IPS DF 19.7 (cell line): ENCODE measurements at regions not wholly inside any gene's neighbourhood (a gene's known extent, or its start where the extent isn't known, plus 50 kb on each side); places are given as distances from the start of the nearest gene placed in this dataset.

Experiments
- DNase-seq: peaks from one replicate; pipeline ENCODE4 v3.0.0-alpha.2; 2013; ENCODE audit warnings: low read depth, low spot score

DNA sequence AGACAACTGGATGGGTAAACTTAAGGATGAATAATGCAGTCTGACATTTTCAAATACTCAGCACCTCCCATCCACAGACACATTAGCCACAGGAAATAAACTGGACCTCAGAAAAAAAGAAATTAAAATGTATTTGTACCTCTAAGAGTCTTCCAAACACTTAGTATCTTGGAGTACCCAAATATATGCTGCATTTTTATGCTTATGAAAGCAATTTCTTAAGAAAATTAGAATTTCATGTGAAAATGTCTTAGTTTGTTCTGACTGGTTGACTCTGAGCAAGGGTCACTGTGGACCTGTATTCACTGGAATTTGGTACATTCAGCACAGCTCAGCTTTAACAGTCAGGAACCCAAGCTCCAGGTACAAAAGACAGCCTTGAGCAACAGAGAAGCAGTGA lies 216.2 kb upstream of the UBE2E2 start:
- DNase-seq: no peak

DNA sequence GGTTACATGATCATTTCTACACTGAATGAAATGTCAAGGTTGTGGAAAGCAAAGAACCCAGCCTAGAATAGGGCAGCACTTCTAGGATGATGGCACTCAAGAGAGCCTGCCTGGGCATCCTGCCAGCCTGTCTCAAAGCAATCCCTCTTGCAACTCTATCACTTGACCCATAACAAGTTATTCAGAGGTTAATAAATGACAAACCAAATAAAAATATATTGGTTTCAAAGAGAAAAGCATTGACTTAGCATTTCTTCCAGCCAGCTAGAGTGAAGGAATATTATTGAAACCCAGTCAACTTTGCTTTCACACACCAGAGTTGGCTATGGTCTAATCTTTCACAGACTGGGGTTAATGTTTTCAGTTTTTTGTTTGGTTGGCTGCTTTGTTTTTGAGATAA lies 214.6 kb upstream of the UBE2E2 start:
- no peak for DNase-seq

DNA sequence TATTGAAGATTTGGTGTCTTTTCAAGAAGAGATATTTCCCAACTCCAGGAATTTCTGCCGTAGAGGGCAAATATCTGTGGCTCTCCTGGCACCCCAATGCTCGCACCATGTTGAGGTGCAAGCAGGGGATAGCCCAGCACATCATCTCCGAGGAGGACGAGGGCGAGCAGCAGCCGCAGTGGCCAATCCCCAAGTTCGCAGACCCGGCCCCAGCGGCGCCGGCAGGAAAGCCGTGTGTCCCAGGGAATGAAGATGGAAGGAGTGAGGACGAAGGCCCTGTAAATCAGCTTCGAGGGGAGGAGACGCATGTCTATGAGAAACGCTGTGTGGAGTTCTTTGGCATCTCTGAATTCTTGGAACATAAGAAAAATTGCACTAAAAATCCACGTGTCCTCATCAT lies 213.4 kb upstream of the UBE2E2 start:
- no peak for DNase-seq

DNA sequence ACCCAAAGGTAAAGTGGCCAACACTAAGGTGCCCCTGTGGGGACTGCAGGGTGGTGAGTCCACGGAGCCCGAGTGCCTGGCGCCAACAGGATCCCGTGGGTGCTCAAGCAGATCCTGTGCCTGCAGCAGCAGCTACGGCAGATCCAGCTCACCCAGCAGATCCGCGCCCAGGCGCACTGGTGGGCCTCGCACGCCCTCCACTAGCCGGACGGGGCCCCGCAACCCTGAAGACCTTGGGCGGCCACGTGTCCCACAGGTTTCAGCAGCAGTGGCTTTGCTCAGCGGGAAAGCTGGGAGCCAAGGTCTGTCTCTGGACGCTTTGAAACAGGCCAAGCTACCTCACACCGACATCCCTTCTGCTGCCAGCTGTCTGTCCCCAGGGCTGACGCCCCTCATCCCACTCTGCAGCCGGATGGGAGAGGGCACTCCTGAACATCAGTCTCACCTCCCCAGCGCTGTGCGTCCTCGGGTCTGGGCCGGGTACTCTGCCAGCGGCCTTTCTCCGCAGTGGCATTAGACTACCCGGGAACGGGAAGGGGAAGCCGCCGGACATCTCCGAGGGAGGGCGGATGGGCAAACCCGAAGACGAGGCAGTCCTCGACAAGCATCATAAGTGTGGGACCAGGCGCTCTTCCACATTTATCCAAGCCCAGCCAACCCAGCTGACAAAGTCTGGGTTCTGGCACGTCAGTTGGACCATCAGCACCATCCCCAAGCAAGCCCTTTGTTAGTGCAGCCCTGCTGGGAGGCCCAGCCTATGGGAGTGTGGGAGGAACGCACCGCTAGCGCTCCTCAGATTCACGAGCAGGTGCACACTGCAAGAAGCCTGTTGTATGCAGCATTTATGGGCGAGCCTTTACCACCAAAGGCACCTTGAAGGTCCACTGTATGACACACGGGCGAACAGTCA lies 212.6 kb upstream of the UBE2E2 start:
- no peak for DNase-seq

DNA sequence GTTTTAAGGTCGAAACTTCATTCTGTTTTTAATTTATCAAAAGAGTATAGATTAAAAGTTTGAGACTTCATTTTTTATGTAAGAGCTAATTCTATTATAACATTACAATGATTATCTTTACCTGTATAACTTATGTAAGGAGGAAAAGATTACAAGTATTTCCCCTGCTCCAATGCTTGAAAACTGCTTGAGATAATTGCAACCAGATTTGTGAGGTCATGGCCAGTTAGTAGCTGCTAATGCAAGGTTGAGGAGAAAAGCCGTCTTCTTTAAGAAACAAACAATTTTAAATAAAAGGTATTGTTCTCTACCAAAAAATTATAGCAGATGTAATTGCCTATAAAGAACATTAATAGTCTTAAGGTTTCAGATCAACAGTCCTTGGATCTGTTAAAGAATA lies 208.3 kb upstream of the UBE2E2 start:
- DNase-seq: no peak

DNA sequence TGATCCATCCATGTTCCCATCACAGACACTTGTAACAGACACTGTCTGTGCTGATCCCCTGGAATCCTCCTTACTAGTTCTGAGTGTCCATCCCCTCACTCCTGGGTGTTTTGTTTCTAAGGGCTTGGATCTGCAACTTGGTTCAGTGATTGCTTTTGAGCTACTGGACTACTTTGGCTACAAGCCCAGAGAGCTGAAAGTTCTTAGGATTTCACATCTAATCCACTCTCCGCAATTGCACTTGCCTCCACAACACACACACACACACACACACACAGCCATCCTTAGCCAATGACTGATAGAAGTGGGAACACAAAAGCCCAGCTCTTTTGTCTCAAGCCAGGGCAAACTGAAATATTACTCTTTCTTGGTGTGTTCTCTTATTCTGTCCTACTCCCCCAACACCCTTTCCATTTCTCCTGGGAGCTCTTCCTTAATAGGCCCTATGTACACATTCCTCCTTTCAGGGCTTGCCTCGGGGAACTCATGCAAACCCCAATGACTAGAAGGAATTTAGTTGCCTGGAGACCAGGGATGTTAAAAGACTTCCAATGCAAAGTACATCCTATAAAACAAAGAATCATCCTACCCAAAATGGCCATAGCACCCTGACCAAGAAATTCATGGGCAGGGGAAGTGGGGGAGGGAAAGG lies 206.1 kb upstream of the UBE2E2 start:
- no peak for DNase-seq

DNA sequence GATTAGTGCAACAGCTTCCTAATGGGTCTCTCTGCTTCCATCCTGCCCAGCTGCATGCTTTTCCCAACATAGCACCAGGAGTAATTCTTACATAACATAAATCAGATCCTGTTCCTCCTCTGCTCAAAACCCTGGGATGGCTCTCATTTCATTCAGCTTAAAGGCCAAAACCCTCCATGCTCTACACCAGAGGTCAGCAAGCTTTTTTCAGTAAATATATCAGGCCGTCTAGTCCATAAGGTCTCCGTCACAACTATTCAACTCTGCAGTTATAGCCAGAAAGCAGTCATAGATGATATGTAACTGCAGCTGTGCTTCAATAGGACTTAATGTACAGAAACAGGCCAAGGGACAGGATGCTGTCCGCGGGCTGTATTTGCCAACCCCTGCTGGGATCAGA lies 202.8 kb upstream of the UBE2E2 start:
- no peak for DNase-seq

DNA sequence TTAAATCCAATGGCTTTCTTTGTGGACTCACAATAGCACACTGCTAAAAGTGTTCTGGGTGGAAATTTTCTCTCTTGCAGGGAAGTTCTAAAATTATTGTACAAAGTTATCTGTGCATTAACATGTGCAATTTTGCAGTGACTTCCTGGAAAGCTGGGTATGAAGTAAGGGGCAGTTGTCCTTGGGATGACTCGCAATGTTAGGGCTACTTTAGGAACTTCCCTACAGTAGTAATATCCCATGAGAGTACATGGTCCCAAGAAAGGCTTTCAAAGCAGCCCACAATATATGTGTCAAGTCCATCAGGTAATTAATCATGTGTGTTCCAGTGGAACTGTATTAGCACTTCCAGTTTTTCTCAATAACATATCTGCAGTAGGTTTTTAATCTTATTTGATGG lies 201.0 kb upstream of the UBE2E2 start:
- no peak for DNase-seq

DNA sequence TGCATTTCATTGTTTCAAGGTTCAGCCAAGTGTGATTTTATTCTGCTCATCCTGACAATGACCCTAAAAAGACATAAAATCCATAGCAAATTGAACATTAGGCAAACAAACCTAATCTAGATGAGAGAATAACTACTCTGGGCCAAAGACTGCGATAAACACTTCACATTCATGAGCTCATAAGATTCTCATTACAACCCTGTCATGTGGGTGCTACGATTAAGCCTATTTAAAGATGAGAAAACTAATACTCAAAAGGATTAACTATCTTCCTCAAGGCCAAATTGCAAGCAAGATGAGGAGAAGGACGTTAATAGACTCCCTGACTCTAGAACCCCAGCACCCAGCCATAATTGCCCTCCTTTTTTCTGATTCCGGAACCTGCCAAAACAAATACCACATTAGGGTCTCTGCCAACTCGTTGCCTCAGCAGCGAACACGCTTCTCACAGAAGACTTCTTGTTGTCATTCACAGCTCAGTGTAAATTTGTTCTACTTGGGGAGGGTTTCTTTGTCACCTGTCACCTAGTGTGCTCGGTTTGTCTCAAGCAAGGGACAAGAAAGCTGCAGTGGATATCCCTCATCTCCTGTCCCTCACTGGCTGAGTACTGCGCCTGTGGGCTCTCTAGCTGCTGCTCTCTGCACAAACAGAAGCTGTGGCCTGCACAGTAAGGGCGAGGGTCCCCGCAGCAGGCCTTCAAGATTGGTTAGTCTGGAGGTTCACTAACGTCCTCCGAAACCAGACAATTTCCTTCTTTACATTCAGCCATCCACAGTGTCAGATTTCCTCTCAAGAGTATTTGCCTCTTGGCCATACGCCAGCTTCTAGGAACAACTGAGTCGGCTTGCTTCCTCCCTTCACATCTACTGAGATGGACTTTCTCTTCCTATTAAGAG lies 200.0 kb upstream of the UBE2E2 start:
- no peak for DNase-seq

DNA sequence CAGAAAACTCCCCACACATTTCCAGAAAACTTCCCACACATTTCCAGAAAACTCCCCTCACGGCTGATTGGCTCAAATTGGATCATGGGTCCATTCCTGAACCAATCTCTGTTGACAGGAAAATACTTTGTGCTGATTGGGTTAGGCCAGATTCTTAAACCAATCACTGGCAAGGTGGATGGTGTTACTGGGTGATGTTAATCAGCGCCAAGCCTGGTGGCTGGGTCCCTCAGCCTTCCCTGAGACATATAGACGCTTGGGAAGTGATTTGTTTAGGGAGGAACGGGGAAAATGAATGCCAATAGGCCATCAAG lies 199.4 kb upstream of the UBE2E2 start:
- DNase-seq: no peak

DNA sequence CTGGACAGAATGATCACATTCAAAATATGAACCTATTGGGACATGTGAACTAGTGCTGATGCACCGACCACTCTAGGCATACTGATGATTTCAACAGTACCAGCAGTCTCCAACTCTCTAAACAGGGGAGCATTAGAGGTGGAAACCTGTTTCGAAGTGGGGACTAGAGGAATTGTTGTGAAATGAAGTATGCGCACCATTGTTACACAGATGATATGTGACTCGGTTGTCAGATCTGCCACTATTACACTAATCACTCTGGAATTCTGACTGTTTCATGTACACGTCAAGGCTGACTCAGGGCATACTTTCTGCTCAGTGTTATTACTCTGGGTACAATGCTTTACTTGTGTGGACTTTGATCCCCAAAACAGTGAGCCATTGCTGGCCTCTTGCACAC lies 198.2 kb upstream of the UBE2E2 start:
- DNase-seq: no peak

DNA sequence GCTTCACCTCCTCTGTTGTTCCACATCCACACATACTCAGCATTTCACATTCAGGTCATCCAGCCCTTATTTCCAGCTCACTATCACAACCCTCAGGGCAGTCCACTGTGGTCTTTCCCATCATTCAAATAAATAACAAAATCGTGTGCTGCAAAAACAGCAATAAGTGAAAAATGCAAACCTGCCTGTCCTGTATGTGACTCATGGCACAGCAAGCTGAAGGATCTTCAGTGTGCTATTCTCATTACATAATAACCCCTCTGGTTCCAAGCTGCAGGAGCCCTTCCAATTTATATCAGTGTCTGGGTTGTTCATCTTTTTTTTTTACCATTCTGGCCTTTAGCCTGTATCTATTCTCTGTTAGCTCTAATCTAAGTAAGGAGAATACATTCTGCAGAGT lies 185.3 kb upstream of the UBE2E2 start:
- no peak for DNase-seq

DNA sequence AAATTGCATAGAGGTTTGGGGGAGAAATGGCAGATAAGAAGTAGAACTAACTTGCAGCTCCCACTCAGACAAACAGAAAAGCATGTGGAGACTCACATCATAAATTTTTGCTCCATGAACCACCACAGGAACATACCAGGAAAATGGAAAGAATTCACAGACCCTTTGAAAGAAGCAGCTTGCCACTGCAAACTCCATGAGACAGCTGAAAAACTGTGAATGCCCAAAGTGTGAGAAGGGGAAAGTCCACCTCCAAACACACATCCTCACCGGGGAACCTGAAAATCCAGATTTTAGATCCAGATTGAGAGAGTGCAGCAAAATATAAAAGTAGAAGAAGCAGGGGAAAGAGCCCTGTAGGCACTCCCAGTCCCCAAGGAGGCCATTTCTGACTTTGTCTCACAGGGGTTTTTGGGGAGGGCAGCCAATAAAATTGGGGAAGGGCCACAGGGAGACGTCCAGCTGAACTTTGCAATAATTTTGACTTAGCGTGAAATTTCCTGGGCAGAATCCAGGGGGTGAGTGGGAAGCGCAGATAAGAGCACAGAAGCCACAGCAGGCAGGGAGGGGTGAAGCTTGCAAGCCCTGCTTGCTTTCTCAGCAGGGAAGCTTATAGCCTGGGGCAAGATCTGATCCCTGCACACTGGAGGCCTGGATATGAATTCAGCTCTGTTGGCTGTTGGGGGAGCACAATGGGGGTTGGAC lies 183.4 kb upstream of the UBE2E2 start:
- no peak for DNase-seq

DNA sequence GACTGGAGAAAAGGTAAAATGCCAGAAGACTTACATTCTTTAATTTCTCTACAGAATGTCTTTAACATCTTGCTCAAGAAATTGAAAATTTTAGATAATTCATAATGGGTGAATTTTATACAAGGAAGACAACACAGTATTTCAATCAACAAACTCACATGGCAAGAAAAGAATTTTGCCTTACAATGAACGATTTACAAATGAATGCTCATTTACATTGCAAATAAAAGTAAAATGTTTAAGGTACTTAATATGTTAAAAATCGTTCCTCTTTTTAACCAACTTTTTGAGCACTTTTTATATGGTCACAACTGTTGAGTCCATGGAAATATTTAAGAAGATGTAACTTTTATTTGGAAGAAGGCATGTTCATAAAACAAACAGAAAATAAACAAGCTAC lies 174.8 kb upstream of the UBE2E2 start:
- no peak for DNase-seq

DNA sequence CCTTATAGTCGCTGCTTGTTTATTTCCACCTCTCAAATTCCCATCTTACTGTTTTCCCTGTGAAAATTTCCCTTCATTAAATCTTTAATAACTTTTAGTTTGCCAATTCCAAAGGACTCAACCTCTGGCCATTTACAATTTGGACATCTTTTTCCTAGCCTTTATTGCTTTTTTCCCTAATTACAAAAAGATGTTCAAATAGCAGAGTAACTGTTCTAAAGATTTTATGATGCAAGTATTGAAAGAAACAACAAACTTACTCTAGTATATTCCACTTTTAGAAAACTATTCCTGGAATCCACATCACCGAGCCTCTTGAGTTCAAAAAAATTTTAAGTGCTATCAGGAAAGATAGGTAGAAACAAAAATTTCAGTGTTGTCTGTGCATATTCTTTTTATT lies 174.1 kb upstream of the UBE2E2 start:
- DNase-seq: no peak

DNA sequence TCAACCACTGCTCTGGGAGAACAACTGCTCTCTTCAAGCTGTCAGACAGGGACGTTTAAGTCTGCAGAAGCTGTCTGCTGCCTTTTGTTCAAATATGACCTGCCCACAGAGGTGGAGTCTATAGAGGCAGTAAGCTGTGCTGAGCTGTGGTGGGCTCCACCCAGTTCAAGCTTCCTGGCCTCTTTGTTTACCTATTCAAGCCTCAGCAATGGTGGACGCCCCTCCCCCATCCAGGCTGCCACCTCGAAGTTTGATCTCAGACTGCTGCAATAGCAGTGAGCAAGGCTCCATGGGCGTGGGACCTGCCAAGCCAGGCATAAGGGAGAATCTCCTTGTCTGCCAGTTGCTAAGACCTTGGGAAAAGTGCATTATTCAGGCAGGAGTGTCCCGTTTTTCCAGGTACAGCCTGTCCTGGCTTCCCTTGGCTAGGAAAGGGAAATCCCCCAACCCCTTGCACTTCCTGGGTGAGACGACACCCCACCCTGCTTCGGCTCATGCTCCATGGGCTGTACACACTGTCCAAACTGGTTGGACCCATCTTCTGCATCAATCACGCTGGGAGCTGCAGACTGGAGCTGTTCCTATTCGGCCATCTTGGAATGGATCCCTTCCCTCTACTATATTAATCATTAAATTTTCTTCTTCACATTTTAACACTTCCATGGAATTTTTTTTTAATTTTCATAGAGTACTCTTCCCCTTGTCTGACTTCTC lies 167.0 kb upstream of the UBE2E2 start:
- no peak for DNase-seq

DNA sequence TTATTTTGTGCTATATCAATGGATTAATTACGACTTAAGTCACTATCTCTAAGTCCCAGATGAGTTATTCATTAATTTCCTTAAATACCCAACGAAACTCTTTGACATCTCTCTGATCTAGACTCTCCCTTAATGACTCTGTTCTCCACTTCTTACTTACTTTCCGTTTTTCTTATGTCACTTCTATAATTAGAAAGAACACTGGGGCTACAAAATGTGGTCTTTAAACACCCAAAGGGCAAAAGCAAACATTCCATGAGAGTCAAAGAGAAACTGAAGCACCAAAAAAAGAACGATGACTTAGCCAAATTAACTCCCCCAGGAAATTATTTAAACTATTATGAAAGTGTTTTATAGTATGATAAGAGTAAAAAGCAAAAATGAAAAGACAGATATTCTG lies 166.4 kb upstream of the UBE2E2 start:
- DNase-seq: no peak

DNA sequence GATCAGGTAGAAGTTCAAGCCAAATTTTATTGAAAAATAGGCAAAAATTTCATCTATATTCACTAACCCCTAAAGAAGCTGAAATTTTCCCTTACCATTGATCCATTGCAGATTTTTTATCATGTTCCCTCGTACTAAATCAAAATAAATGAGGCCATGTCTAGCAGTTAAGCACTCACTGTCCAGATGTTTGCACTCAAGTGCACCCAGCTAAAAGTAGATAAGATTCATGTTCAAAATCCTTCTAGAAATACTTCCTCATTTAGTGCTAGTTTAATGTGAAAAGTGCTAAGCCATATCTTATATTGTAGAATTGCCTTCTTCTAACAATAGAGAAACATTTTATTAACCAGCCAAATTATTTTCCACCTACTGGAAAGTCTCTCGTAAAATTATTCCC lies 164.7 kb upstream of the UBE2E2 start:
- no peak for DNase-seq

DNA sequence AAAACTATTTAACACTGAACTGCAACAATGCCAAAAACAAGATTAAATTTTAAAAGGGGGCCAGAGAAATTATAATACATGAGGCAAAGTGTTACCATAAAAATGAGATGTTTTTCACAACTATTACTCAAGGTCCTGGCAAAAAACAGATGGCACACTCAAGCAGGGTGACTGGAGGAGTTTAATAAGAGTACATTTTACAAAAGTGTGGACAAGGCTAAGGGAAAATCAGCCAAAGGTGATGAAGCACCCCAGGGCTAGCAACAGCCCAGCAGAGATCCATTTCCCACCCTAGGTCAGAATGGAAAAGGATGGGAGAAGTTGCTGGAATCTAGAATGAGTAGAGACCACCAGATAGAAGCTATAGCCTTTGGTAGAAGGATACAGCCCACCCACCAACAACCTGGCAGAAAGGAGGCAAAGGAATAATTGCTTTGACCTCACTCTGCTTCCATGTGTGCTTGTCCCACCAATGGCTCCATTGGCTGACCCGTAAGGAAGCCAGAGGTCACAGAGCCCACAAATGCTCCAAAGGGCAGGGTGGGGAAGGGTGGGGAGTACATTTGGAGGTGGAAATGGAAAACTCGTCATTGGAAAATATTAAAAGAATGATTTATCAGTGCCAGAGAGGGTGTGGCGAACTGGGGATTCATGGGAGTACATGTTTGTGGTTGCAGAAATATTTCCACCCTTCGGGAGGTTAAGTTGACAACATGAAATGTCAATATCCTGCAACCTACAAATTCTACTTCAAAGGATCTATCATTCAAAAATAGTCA lies 161.0 kb upstream of the UBE2E2 start:
- DNase-seq: no peak

DNA sequence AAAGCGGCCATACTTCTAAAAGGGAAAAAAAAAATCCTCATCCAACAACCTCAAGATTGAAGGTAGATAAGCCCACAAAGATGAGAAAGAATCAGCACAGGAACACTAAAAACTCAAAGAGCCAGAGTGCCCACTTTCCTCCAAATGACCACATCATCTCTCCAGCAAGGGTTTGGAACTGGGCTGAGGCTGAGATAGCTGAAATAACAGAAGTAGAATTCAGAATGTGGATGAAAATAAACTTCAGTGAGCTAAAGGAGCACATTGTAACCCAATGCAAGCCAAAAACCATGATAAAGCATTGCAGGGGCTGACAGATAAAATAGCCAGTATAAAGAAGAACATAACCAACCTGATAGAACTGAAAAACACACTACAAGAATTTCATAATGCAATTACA lies 158.7 kb upstream of the UBE2E2 start:
- DNase-seq: no peak
